ENCODE measurements at regions not wholly inside any gene's neighbourhood (a gene's known extent, or its start where the extent isn't known, plus 50 kb on each side); places are given as distances from the start of the nearest gene placed in this dataset.

DNA sequence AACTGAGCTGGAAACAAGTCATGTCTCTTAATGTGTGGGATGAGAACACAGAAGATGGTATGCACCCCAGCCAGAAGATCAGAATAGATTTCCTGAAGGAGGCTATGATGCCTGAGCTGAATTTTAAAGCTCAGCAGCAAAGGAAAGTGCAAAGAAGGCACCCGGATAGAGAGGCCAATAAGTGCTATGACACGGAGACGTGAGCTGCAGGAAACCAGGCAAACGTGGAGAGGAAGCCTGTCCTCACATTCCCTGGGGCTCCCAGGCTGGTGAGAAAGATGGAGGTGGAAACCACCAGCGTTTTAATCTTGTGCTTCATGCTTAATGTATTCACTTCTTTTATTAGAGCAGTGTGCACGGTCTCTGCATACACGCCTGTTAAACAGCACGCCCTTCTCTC, 302.1 kb downstream of the HAPSTR1 start:
- no peak for DNase-seq (ENCODE audit: low read depth in 2 of 2)
- TF ChIP-seq, protein P1, sequence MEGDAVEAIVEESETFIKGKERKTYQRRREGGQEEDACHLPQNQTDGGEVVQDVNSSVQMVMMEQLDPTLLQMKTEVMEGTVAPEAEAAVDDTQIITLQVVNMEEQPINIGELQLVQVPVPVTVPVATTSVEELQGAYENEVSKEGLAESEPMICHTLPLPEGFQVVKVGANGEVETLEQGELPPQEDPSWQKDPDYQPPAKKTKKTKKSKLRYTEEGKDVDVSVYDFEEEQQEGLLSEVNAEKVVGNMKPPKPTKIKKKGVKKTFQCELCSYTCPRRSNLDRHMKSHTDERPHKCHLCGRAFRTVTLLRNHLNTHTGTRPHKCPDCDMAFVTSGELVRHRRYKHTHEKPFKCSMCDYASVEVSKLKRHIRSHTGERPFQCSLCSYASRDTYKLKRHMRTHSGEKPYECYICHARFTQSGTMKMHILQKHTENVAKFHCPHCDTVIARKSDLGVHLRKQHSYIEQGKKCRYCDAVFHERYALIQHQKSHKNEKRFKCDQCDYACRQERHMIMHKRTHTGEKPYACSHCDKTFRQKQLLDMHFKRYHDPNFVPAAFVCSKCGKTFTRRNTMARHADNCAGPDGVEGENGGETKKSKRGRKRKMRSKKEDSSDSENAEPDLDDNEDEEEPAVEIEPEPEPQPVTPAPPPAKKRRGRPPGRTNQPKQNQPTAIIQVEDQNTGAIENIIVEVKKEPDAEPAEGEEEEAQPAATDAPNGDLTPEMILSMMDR (IDR thresholded peaks at IDR 0.05; ENCODE audit: low read depth, low read length), result no peak
- H3K4me3 ChIP-seq (replicated peaks in 1 of 2; ENCODE audit: low read depth in 2 of 2, low read length in 2 of 2), result no peak overlapping the region

DNA sequence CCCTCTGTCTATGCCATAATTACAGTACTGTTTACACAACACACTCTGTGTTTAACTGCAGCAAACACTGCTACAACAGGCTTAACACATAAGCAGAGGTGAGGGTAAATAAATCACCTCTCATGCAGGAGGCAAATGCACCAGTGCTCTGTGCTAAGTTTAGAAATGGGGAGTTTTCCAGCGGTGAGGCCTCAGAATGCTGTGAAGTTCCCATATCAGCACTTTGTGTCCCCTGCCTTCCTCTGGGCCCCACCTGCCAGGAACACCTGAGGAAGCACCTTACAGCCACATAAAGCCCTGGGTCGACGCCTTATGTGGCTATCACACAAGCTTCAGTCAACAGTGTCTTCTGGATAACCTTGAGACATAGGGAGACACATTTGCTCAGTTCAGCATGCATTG, 304.5 kb downstream of the HAPSTR1 start:
- DNase-seq (ENCODE audit: low read depth in 2 of 2), result no peak
- TF ChIP-seq, protein P1 (IDR thresholded peaks at IDR 0.05; ENCODE audit: low read depth, low read length), result no peak
- no peak overlapping the region for H3K4me3 ChIP-seq (replicated peaks in 1 of 2; ENCODE audit: low read depth in 2 of 2, low read length in 2 of 2)

DNA sequence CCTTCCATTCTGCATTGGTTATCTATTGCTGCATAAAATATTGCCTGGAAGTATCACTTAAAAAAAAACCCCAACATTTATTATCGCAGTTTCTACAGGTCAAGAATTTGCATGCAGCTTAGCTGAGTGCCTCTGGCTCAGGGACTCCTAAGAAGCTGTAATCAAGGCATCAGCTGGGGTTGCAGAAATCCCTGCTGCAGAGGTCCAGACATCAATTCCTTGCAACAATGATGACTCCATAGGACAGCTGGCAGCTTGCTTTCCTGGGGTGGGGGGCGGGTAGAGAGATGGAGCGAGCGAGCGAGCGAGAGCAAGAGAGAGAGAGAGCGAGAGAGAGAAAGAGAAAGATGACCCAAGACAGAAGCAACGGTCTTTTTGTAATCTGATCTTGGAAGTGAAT, 308.1 kb downstream of the HAPSTR1 start:
- DNase-seq (ENCODE audit: low read depth in 2 of 2), result no peak
- TF ChIP-seq, protein P1 (IDR thresholded peaks at IDR 0.05; ENCODE audit: low read depth, low read length), result no peak

DNA sequence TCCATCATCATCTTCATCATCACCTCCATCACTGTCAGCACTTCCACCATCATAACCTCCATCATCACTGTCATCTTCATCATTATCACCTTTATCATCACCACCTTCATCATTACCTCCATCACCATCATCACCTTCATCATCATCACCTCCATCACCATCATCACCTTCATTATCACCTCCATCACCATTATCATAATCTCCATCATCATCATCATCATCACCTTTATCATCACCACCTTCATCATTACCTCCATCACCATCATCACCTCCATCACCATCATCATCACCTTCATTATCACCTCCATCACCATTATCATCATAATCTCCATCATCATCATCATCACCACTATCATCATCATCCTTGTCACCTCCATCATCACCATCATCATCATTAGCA, 309.7 kb downstream of the HAPSTR1 start:
- H3K4me3 ChIP-seq (replicated peaks in 1 of 2; ENCODE audit: low read depth in 2 of 2, low read length in 2 of 2), result no peak overlapping the region
- no peak for DNase-seq (ENCODE audit: low read depth in 2 of 2)
- TF ChIP-seq, protein P1 (IDR thresholded peaks at IDR 0.05; ENCODE audit: low read depth, low read length), result no peak

More for the DNA sequence above, 308.1 kb downstream of the HAPSTR1 start:
- H3K4me3 ChIP-seq (replicated peaks in 1 of 2; ENCODE audit: low read depth in 2 of 2, low read length in 2 of 2), result no peak overlapping the region

DNA sequence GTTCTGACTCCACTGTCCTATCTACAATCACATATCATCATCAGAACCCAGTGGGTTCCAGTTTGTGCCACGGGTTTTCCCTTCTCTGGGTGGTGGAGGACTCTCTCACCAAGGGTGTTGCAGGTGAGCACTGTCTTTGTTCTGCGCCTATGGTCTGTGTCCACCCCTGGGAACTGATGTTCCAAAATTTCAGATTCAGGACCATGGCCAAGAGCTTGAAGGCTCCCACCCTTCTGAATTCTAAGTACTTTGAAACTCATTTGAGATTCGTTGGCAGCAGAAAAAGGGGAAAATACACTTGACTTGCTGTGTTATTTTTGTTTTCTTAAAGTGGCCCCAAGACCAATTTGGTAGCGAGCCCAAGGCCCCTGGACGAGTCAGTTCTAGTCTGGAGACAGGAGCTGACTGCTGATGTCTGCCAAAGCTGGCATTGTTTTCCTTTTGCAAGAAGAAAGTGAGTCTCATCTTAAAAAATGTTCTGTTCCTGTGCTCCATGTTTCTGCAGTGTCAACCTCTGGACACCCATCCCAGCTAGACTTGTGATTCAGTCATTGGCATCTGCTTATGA, 310.9 kb downstream of the HAPSTR1 start:
- DNase-seq (ENCODE audit: low read depth in 2 of 2), result no peak
- TF ChIP-seq, protein P1 (IDR thresholded peaks at IDR 0.05; ENCODE audit: low read depth, low read length), result no peak
- no peak overlapping the region for H3K4me3 ChIP-seq (replicated peaks in 1 of 2; ENCODE audit: low read depth in 2 of 2, low read length in 2 of 2)

DNA sequence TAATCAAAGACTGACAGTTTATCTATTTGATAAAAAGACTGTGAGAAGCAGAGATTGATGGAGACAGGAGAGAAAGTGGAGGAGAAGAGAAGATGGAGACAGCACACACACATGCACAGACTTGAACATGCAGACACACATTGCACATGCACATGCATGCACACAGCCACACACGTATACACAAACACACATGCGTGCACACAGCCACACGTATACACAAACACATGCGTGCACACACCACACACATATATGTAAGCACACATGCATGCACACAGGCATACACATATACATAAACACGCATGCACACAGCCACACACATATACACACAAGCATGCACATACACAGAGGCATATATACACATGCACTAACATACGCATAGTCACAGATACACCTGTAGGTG, 313.4 kb downstream of the HAPSTR1 start:
- TF ChIP-seq, protein P1 (IDR thresholded peaks at IDR 0.05; ENCODE audit: low read depth, low read length), result no peak
- no peak for DNase-seq (ENCODE audit: low read depth in 2 of 2)
- no peak overlapping the region for H3K4me3 ChIP-seq (replicated peaks in 1 of 2; ENCODE audit: low read depth in 2 of 2, low read length in 2 of 2)
